Head of caudate nucleus (tissue), 42 donors: ENCODE measurements at regions not wholly inside any gene's neighbourhood (a gene's known extent, or its start where the extent isn't known, plus 50 kb on each side); places are given as distances from the start of the nearest gene placed in this dataset.

Experiments used
- DNase-seq, 42 donors: peaks; one replicate each; pipeline versions ENCODE4 v3.0.0 to v3.0.0-alpha.2; 2020 to 2021; ENCODE audit warnings: mixed read lengths in 7 of 42
- intact Hi-C: fragments of 100-400 bp; cut with DNase I; formaldehyde crosslinking; loops from one replicate; pipeline ENCODE4 v1.15.0; 2022

DNA sequence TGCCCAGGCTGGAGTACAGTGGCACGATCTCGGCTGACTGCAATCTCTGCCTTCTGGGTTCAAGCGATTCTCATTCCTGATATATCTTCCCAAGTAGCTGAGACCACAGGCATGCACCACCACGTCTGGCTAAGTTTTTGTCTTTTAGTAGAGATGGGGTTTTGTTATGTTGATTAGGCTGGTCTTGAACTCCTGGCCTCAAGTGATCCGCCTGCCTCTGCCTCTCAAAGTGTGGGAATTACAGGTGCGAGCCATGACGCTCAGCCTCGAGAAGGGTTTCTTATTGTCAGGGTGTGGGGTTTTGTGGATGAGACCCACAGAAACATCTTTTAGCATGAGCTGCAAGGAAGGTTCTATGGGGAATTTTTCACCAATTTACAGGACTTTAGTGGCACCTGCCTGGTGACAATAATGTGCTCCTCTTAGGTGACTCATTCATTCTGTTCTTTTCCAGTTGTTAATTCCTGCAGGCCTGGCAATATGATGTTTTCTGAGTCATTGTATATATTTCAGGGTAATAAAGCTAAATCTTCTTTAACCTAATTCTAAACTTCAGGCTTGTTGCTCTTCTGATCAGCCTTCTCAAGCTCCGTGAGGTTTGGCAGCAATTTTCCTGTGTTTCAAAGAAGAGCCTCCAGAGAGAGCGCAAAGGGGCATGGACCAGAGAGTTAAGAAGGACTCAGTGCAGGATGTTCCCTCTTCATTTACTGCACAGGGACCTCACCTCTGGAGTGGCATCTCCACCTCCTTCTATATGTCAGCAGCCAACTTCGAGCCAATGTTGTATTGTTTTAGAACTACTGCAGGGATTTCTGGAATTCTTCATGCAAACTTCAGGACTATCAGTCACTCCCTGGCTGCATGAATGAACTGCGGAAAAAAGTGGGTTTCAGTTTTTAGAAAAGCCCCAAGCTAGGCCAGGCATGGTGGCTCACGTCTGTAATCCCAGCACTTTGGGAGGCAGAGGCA lies 77.8 kb upstream of the ZNF618 start:
- intact Hi-C loops: no loop called here
- no peak for DNase-seq

DNA sequence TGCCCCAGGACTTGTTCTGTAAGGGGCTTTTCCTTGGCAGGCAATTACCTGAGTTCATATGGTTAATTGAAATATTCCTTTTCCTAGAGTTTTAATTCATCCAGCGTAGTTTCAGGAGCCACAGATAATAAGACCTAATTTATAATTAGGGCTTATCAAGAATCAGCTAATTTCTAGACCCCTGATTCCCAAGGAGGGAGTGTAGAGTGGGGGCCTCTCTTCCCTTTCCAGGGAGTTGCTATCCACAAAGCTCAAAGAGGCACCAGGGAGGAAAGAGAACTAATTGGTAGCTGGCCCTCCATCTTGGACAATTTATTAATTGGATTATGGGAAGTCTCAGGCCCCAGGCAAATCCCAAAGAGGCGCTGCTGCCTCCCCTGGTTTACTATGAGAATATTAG lies 75.8 kb upstream of the ZNF618 start:
- no peak for DNase-seq
- intact Hi-C loops: no loop called here

- intact Hi-C loops: no loop called here
- DNase-seq: no peak
These were observed 72.1 kb upstream of the ZNF618 start for GRCh38 chr9:113803811-113804589.

GRCh38 chr9:113805486-113806132 lies 70.5 kb upstream of the ZNF618 start:
- intact Hi-C loops: loop anchor here (5.0 kb wide), 2 partner anchors 72 to 227 kb away; partner anchors contain the start of gene ZNF618
- DNase-seq: no peak

- peak in 39 of 42 donors; percentile 25 to 84 (median 61) for DNase-seq
- intact Hi-C loops: loop anchor here (5.0 kb wide), 2 partner anchors 70 to 225 kb away; partner anchors contain the start of gene ZNF618
These were observed 68.7 kb upstream of the ZNF618 start for GRCh38 chr9:113807173-113808061.

- intact Hi-C loops: loop anchor here (5.0 kb wide), 2 partner anchors 69 to 224 kb away; partner anchors contain the start of gene ZNF618
- DNase-seq: no peak
These were observed 67.4 kb upstream of the ZNF618 start for GRCh38 chr9:113808391-113809358.

DNA sequence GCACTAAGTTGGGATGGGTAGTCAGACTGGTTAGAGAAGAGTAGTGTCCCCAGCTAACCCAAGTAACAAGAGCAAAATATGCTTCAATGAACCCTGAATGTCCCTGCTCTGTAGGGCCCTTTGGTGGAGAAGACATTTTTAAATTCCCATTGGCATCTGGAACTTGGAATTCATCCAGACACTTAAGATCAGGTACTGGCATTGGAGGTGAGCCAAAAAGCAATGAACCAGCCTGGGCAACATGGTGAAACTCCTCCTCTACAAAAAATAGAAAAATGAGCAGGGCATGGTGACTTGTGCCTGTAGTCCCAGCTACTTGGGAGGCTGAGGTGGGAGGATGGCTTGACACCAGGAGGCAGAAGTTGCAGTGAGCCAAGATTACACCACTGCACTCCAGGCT lies 58.9 kb upstream of the ZNF618 start:
- no peak for DNase-seq
- intact Hi-C loops: no loop called here

GRCh38 chr9:113818391-113818790 lies 57.7 kb upstream of the ZNF618 start:
- no peak for DNase-seq
- intact Hi-C loops: no loop called here

DNA sequence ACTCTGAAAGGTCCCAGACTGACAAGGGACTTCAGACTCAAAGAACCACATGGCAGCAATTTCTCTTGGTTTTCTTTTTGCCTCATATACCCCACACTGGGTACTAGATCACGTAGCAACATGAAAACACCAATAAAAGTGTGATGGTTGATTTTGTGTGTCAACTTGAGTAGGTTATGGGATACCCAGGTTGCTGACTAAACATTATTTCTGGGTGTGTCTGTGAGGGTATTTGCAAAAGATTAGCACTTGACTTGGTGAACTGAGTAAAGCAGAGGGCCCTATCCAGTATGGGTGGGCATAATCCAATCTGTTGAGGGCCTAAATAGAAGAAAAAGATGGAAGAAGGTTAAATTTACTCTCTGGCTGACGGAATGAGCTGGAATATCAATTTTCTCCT lies 53.8 kb upstream of the ZNF618 start:
- intact Hi-C loops: no loop called here
- DNase-seq: no peak

GRCh38 chr9:113823421-113823820 lies 52.7 kb upstream of the ZNF618 start:
- no peak for DNase-seq
- intact Hi-C loops: no loop called here
